ENCODE measurements at regions not wholly inside any gene's neighbourhood (a gene's known extent, or its start where the extent isn't known, plus 50 kb on each side); places are given as distances from the start of the nearest gene placed in this dataset.
"Not testable (repeated sequence)": the region's sequence is repeated elsewhere in the genome, so short reads cannot be mapped to it uniquely, and the experiment has no call there.

DNA sequence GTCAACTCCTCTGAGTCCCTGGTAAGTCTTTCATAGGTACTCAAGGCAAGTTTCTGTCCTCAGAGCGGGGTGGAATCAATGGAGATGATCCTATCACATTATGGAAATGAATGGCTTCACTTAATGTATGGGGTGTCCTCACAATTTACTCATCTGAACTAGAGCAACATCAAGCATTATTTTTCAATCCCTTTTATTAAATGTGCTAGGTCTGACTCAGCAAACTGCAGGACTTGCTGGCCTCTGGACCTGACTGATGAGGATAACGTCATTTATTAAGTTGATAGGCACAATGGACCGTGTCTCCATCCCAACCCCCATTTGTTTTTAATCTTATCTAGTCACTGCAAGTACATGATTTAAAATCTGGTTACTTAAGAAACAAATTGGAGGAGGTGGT is 259.2 kb downstream of the NUF2 start:
- H3K4me3 ChIP-seq (ENCODE audit: control insufficient read depth, low read depth, low read length) = no peak overlapping the region
- DNase-seq (ENCODE audit: low read depth) = no peak
- TF ChIP-seq, protein P1, sequence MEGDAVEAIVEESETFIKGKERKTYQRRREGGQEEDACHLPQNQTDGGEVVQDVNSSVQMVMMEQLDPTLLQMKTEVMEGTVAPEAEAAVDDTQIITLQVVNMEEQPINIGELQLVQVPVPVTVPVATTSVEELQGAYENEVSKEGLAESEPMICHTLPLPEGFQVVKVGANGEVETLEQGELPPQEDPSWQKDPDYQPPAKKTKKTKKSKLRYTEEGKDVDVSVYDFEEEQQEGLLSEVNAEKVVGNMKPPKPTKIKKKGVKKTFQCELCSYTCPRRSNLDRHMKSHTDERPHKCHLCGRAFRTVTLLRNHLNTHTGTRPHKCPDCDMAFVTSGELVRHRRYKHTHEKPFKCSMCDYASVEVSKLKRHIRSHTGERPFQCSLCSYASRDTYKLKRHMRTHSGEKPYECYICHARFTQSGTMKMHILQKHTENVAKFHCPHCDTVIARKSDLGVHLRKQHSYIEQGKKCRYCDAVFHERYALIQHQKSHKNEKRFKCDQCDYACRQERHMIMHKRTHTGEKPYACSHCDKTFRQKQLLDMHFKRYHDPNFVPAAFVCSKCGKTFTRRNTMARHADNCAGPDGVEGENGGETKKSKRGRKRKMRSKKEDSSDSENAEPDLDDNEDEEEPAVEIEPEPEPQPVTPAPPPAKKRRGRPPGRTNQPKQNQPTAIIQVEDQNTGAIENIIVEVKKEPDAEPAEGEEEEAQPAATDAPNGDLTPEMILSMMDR (IDR thresholded peaks at IDR 0.05; ENCODE audit: control insufficient read depth, insufficient read depth, low read depth, low read length, missing control alignments) = no peak

DNA sequence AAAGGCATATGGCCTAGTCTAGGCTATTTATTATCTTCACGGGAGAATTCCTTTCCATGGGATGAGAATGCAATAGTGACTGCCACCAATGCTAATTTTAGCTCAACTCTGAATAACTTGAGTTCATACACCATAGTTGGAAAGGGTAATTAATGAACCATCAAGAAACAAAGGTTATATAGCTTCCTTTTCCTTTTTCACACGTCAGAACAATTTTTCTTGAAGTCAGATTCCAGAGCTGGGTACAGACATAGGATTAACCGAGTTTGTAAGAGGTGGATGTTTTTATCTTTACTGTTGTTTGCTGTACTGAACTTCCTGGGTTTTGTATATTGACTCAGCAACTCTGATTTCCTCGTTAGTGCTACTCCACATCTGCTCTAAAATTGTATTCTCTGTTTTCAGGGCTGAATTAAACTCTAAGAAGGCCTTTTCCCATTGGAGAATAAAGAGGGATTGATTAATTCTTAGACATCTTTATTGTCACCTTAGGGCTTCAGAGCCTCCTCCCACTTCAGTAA is 262.0 kb downstream of the NUF2 start:
- no peak overlapping the region for H3K4me3 ChIP-seq (ENCODE audit: control insufficient read depth, low read depth, low read length)
- TF ChIP-seq, protein P1 (IDR thresholded peaks at IDR 0.05; ENCODE audit: control insufficient read depth, insufficient read depth, low read depth, low read length, missing control alignments) = no peak
- DNase-seq (ENCODE audit: low read depth) = no peak

DNA sequence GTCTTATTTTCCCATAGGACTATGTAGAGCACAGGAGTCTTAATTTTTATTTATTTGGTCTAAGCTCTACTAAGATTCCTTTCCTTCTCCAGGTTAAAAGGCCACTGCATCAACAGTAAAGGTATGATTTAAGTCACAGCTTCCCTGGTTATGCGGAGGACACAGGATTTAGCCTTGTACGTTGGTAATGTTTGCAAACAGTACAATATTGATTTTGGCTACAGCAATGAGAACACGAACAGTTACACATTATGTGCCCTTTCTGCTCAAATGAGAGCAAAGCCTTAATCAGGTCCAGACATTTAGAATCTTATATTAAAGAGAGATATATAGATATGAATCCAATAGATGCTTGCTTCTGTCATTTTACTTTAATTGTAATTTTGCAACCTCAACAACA is 264.0 kb downstream of the NUF2 start:
- no peak overlapping the region for H3K4me3 ChIP-seq (ENCODE audit: control insufficient read depth, low read depth, low read length)
- no peak for DNase-seq (ENCODE audit: low read depth)
- TF ChIP-seq, protein P1 (IDR thresholded peaks at IDR 0.05; ENCODE audit: control insufficient read depth, insufficient read depth, low read depth, low read length, missing control alignments) = no peak

DNA sequence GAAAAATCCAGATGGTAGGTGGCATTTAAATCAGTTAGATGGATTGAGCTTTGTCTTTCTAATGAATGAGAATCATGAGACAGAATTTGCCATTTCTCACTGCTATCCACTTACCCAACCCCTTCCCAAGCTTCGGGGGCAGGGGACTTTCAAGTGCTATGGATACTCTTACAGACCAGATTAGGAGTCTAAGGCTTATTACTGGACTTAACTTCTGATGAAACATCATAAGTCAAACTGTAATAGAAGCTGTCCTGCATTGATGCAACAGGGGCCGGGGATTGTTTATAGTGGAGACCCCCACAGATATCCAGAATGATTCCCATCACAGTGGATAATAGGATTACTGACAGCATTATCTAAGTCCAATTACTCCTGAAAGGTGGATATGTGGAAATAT is 267.0 kb downstream of the NUF2 start:
- no peak overlapping the region for H3K4me3 ChIP-seq (ENCODE audit: control insufficient read depth, low read depth, low read length)
- TF ChIP-seq, protein P1 (IDR thresholded peaks at IDR 0.05; ENCODE audit: control insufficient read depth, insufficient read depth, low read depth, low read length, missing control alignments) = no peak
- DNase-seq (ENCODE audit: low read depth) = no peak

DNA sequence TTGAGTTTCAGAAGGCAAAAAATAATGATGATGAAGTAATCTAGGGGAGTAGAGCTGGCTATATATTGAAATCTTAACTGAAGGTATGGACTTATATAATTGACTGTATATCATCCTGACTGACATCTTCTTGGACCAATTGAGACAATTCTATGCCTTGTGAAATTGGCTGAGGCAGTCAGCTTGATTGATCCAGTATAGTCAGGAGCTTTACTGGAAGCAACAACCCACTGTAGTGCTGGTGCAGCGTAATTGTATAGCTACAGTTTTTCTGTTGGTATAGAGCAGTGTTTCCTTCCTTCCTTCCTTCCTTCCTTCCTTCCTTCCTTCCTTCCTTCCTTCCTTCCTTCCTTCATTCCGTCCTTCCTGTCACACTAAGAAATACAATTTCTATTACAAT is 268.0 kb downstream of the NUF2 start:
- TF ChIP-seq, protein P1 (IDR thresholded peaks at IDR 0.05; ENCODE audit: control insufficient read depth, insufficient read depth, low read depth, low read length, missing control alignments) = no peak
- DNase-seq (ENCODE audit: low read depth) = no peak
- no peak overlapping the region for H3K4me3 ChIP-seq (ENCODE audit: control insufficient read depth, low read depth, low read length)

DNA sequence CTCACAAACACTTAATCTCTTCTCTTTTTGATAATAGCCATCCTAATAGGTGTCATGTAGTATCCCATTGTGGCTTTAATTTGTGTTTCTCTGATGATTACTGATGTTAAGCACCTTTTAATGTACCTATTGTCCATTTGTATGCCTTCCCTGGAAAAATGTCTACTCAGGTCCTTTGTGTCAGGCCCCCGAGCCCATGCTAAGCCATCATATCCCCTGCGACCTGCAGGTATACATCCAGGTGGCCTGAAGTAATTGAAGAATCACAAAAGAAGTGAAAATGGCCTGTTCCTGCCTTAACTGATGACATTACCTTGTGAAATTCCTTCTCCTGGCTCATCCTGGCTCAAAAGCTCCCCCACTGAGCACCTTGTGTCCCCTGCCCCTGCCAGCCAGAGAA is 269.4 kb downstream of the NUF2 start:
- DNase-seq (ENCODE audit: low read depth); H3K4me3 ChIP-seq (ENCODE audit: control insufficient read depth, low read depth, low read length): not testable (repeated sequence)

DNA sequence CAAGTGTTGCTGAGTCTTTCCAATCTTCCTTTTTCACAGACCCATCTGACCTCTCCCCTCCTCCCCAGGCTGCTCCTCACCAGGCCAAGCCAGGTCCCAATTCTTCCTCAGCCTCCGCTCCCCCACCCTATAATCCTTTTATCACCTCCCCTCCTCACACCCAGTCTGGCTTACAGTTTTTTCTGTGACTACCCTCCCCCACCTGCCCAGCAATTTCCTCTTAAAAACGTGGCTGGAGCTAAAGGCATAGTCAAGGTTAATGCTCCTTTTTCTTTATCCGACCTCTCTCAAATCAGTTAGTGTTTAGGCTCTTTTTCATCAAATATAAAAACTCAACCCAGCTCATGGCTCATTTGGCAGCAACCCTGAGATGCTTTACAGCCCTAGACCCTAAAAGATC is 270.9 kb downstream of the NUF2 start:
- not testable (repeated sequence) for DNase-seq (ENCODE audit: low read depth); H3K4me3 ChIP-seq (ENCODE audit: control insufficient read depth, low read depth, low read length)

DNA sequence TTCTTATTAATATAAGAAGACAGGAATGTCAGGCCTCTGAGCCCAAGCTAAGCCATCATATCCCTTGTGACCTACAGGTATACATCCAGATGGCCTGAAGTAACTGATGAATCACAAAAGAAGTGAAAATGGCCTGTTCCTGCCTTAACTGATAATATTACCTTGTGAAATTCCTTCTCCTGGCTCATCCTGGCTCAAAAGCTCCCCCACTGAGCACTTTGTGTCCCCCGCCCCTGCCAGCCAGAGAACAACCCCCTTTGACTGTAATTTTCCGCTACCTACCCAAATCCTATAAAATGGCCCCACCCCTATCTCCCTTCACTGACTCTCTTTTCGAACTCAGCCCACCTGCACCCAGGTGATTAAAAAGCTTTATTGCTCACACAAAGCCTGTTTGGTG is 274.4 kb downstream of the NUF2 start:
- not testable (repeated sequence) for DNase-seq (ENCODE audit: low read depth); H3K4me3 ChIP-seq (ENCODE audit: control insufficient read depth, low read depth, low read length)
